GM10266 (cell line): ENCODE measurements at regions not wholly inside any gene's neighbourhood (a gene's known extent, or its start where the extent isn't known, plus 50 kb on each side); places are given as distances from the start of the nearest gene placed in this dataset.

ENCODE experiments used
- DNase-seq: peaks from one replicate; pipeline ENCODE4 v3.0.0; 2012; ENCODE audit errors: extremely low spot score
- TF ChIP-seq, protein P1 (sequence below): IDR thresholded peaks from 2 replicates; pipeline ENCODE4 v1.5.1; 2012; ENCODE audit warnings: mild to moderate bottlenecking, low read depth; ENCODE audit not compliant: control insufficient read depth, insufficient read depth; ENCODE audit errors: missing control alignments

DNA sequence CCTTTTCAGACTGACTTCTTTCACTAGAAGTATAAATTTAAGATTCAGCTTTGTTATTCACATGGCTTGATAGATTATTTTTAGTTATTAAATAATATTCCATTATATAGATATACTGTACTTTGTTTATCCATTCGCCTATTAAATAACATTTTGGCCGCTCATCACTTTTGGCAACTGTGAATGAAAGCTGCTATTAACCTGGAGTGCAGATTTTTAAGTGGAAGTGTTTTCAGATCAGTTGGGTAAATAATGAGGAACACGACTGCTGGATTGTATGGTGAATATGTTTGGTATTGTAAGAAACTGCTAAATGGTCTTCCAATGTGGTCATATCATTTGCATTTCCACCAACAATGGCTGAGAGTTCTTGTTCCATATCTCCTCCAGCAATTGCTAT lies 97.6 kb upstream of the ZNF804B start:
- TF ChIP-seq, protein P1, sequence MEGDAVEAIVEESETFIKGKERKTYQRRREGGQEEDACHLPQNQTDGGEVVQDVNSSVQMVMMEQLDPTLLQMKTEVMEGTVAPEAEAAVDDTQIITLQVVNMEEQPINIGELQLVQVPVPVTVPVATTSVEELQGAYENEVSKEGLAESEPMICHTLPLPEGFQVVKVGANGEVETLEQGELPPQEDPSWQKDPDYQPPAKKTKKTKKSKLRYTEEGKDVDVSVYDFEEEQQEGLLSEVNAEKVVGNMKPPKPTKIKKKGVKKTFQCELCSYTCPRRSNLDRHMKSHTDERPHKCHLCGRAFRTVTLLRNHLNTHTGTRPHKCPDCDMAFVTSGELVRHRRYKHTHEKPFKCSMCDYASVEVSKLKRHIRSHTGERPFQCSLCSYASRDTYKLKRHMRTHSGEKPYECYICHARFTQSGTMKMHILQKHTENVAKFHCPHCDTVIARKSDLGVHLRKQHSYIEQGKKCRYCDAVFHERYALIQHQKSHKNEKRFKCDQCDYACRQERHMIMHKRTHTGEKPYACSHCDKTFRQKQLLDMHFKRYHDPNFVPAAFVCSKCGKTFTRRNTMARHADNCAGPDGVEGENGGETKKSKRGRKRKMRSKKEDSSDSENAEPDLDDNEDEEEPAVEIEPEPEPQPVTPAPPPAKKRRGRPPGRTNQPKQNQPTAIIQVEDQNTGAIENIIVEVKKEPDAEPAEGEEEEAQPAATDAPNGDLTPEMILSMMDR = no peak
- DNase-seq = no peak

DNA sequence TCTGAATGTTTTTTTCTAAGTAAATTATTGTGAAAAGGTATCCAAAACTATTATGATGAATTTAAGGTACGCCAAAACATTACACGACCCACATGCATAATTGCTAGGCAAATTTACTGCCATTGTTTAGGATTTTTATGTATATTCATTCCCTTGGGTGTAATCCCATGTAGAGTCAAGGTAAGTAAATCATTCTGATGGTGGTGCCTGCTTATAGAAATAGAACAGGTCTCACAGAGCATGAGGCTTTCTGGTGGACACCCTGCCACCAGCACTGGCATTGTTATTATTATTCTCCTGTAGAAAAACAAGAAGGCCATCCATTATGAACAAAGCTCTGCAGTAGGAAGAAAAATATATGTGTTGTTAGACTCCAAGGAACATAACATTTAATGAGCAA lies 111.7 kb upstream of the ZNF804B start:
- TF ChIP-seq, protein P1 = no peak

DNA sequence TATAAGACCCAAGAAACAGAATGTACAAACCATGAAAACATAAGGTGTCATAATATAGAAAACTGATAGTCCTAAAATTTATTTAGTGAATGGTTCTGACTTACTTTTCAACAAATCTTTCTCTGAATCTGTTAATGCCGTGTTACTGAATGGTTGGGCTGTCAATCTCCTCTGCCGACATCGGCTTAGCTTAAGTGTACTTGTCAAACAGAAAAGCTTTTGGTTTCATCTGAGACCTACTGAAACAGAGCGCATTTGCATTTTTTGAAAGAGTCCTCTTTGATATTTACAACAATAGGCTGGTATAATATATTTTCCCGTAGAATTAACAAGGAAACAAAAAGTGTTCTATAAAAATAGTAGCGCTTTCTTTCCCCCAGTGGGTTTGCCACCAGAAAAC lies 120.9 kb upstream of the ZNF804B start:
- DNase-seq = no peak
- TF ChIP-seq, protein P1 = no peak

More for the DNA sequence above, 111.7 kb upstream of the ZNF804B start:
- DNase-seq = no peak

DNA sequence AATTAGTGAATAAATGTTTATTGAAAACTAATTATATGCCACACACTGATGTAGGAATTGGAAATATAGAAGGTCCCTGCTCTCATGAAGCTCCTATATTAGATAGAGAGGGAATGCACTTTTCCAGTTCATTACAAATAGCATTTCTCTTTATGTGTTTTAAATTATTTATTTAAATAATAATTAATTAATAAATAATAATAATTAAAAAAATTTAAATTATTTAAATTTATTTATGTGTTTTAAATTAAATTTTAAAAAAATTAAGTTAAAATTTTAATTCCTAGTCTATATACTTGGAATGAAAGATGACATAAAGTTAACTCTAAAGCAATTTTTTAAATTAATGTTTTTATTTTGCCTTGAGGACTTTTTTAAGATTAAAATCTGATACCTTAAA lies 121.7 kb upstream of the ZNF804B start:
- TF ChIP-seq, protein P1 = no peak
- DNase-seq = no peak

DNA sequence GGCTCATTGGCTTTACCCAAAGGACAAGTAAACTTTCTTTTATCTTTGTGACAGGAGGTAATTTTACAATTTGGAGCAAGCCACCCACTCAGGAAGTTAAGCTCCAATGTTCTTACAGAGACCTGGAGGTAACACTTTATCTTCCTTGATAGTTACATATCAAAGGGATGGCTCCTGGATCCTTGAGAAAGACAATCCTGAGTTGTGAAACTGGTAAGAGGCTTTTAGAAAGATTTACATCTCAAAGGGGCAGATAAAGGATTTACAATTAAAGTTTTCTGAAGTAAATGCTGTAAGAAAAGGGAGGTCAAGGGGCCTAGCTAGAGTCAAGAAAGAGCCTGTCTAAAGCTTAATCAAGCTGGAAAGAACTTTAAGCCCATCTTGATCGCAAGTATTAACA lies 124.4 kb upstream of the ZNF804B start:
- TF ChIP-seq, protein P1 = no peak
- DNase-seq = no peak

DNA sequence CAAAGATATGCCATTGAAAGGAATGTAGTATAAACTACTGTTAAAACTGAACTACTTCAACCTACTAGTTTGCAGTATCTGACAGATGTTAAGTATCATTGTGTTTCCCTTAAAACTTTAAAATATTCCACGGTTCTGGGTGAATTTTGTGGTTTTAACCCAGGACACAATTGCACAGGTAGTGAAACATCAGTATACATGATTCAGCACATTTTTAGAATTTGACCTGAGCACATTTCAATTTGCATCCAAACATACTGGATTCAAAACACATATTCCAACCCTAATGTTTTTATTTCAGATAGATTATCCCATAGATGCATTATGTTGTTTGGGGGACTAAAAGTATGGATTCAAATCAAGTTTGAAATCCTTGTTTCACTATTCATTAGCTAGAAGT lies 129.9 kb upstream of the ZNF804B start:
- TF ChIP-seq, protein P1 = no peak
- no peak for DNase-seq

DNA sequence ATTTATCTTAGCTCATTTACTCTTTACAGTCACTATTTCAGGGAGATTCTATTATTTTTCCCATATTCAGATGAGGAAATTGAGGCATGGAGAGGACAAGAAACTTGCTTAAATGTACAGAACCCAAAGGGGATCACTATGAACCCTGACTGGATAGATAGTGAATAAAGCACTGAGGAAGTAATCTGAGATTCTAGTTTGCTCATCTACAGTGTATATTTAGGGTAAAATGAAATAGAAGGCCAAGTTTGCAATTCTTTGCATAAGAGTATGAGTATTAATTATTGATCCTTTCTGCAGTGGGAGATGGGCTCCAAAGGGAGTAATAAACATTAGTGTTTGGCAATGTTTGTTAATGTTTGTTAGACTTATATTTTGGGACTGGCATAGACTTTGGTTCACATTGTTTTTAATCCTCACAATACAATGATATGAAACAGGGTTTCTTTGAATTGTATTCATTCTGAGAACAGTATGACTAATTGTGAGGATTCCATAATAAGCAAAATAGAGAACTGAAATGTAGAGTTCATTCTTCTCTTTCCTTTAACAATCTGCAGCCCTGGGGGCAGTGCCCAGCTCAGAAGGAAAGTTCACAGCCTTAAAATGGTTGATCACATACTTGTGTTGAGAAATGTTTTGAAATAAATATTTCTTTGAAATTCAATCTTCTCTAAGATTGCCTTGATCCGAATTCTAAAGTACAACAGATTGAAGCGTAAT lies 131.0 kb upstream of the ZNF804B start:
- TF ChIP-seq, protein P1 = no peak
- DNase-seq = peak; percentile 32
